GM23338 (cell line): ENCODE measurements at regions not wholly inside any gene's neighbourhood (a gene's known extent, or its start where the extent isn't known, plus 50 kb on each side); places are given as distances from the start of the nearest gene placed in this dataset.

Experiments used
- CREB1 ChIP-seq: fragments of 250-450 bp; sonication (Bioruptor Pico); IDR thresholded peaks from 2 replicates; pipeline ENCODE4 v1.5.0; 2020; ENCODE audit warnings: low read depth, mild to moderate bottlenecking, moderate library complexity
- EZH2 ChIP-seq: fragments of 200-600 bp; sonication (generic); IDR thresholded peaks from one replicate; pipeline ENCODE4 v1.8.0; 2017; ENCODE audit warnings: antibody characterized with exemption, mild to moderate bottlenecking, low read depth; ENCODE audit not compliant: unreplicated experiment
- POLR2AphosphoS5 ChIP-seq: IDR thresholded peaks from 2 replicates; pipeline ENCODE4 v1.6.1; 2016; ENCODE audit warnings: antibody characterized with exemption, low read depth
- TF ChIP-seq, protein P1 (sequence below): IDR thresholded peaks from one replicate; pipeline ENCODE4 v1.6.1; 2018; ENCODE audit warnings: antibody characterized with exemption; ENCODE audit not compliant: unreplicated experiment
- TF ChIP-seq, protein P2 (sequence below), 2 experiments: fragments of 200-600 bp in 1 of 2; sonication (generic) in 1 of 2; conservative IDR thresholded peaks; 2 replicates each; pipeline versions ENCODE4 v1.5.1 to v1.6.1; 2016 to 2017; ENCODE audit warnings: antibody characterized with exemption in 2 of 2, low read depth in 2 of 2, mild to moderate bottlenecking in 2 of 2, moderate library complexity in 1 of 2

GRCh38 chr19:31908080-31908479 lies 437.3 kb upstream of the ZNF507 start:
- TF ChIP-seq, protein P1, sequence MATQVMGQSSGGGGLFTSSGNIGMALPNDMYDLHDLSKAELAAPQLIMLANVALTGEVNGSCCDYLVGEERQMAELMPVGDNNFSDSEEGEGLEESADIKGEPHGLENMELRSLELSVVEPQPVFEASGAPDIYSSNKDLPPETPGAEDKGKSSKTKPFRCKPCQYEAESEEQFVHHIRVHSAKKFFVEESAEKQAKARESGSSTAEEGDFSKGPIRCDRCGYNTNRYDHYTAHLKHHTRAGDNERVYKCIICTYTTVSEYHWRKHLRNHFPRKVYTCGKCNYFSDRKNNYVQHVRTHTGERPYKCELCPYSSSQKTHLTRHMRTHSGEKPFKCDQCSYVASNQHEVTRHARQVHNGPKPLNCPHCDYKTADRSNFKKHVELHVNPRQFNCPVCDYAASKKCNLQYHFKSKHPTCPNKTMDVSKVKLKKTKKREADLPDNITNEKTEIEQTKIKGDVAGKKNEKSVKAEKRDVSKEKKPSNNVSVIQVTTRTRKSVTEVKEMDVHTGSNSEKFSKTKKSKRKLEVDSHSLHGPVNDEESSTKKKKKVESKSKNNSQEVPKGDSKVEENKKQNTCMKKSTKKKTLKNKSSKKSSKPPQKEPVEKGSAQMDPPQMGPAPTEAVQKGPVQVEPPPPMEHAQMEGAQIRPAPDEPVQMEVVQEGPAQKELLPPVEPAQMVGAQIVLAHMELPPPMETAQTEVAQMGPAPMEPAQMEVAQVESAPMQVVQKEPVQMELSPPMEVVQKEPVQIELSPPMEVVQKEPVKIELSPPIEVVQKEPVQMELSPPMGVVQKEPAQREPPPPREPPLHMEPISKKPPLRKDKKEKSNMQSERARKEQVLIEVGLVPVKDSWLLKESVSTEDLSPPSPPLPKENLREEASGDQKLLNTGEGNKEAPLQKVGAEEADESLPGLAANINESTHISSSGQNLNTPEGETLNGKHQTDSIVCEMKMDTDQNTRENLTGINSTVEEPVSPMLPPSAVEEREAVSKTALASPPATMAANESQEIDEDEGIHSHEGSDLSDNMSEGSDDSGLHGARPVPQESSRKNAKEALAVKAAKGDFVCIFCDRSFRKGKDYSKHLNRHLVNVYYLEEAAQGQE: no peak
- TF ChIP-seq EZH2 (no peak), POLR2AphosphoS5 (no peak), CREB1 (no peak)
- TF ChIP-seq, protein P2, sequence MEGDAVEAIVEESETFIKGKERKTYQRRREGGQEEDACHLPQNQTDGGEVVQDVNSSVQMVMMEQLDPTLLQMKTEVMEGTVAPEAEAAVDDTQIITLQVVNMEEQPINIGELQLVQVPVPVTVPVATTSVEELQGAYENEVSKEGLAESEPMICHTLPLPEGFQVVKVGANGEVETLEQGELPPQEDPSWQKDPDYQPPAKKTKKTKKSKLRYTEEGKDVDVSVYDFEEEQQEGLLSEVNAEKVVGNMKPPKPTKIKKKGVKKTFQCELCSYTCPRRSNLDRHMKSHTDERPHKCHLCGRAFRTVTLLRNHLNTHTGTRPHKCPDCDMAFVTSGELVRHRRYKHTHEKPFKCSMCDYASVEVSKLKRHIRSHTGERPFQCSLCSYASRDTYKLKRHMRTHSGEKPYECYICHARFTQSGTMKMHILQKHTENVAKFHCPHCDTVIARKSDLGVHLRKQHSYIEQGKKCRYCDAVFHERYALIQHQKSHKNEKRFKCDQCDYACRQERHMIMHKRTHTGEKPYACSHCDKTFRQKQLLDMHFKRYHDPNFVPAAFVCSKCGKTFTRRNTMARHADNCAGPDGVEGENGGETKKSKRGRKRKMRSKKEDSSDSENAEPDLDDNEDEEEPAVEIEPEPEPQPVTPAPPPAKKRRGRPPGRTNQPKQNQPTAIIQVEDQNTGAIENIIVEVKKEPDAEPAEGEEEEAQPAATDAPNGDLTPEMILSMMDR (conservative IDR thresholded peaks at IDR 0.05; ENCODE audit: low read depth in 2 of 2): no peak
